KBM-7 (cell line): ENCODE measurements at regions not wholly inside any gene's neighbourhood (a gene's known extent, or its start where the extent isn't known, plus 50 kb on each side); places are given as distances from the start of the nearest gene placed in this dataset.

Experiments
- DNase-seq: peaks from one replicate; pipeline ENCODE4 v3.0.0-alpha.2; 2015
- in situ Hi-C: fragments of 300-500 bp; cut with MboI; formaldehyde crosslinking; loops from 2 replicates; pipeline ENCODE4 v1.14.3; 2020; ENCODE audit warnings: low sequenced_read_pairs, low pct_unique_long_range_greater_than_20kb, mixed read lengths

DNA sequence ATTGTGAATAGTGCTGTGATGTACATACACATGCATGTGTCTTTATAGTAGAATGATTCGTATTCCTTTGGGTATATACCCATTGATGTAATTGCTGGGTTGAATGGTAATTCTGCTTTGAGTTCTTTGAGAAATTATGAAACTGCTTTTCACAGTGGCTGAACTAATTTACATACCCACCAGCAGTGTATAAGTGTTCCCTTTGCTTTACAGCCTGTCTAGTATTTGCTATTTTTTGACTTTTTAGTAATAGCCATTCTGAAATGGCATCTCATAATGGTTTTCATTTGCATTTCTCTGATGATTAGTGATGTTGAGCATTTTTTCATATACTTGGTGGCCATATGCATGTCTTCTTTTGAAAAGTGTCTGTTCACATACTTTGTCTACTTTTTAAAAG is 54.5 kb upstream of the FAM78B start:
- in situ Hi-C loops = no loop called here
- no peak for DNase-seq

DNA sequence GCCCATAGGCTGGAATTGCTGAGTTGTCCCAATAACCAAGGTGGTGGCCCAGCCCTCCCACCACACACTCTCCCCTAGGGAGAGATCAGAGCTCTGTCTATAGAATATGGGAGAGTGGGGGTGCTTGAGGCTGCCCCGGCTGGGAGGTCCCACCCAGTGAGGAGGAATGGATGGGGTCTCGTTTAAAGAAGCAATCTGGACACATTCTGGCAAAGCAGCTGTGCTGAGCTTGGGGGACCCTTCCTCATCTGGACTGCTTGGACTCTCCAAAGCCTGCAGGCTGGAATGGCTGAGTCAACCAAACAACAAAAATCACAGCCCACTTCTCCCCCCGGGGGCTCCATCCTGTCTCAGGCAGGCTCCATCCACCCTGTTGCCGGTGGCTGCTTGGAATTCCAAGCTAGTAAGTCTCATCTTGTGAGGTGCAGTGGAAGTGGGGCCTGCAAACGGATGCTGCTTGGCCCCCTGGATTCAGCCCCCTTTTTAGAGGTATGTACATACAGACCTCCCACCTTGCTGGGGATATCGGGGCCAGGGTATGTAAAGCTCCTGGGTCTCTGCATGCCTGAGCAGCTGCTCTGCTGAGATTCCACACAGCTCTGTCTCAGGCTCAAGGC is 67.1 kb upstream of the FAM78B start:
- DNase-seq = no peak
- in situ Hi-C loops = no loop called here

DNA sequence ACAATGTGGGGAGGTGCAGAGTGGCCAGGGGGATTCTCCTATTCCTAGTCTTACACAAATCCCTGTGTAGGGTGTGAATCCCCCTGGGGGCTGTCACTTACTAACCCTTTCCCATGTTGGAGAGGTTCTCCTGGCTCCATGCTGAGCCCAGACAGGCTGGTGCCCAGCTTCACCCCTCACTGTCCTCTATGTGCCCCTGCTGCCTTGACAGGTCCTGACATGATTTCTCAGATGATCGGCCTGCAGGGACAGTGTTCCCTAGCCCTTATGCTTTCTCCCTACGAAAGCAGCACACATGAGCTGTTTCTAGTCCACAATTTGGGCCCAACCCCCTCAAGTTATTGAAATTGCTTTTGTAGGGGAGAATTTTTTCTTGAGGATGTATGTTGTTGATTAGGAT is 68.9 kb upstream of the FAM78B start:
- in situ Hi-C loops = no loop called here
- no peak for DNase-seq

DNA sequence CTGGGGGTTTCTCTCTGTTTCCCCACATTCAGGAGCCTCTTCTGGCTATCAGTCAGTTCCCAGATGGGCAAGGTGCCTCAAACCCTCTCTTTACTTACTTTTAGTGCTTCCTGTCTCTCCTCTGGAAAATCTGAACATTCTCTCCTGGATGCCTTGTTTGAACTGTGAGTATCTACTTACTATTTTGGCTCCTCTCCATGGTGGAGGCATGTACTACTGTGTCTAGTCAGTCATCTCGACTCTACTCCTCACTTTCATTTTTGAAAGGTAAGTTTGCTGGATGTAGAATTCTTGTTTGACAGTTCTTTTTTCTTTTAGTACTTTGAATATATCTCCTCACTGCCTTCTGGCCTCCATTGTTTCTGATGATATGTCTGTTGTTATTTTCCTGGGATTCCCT is 70.9 kb upstream of the FAM78B start:
- DNase-seq = no peak
- in situ Hi-C loops = no loop called here

DNA sequence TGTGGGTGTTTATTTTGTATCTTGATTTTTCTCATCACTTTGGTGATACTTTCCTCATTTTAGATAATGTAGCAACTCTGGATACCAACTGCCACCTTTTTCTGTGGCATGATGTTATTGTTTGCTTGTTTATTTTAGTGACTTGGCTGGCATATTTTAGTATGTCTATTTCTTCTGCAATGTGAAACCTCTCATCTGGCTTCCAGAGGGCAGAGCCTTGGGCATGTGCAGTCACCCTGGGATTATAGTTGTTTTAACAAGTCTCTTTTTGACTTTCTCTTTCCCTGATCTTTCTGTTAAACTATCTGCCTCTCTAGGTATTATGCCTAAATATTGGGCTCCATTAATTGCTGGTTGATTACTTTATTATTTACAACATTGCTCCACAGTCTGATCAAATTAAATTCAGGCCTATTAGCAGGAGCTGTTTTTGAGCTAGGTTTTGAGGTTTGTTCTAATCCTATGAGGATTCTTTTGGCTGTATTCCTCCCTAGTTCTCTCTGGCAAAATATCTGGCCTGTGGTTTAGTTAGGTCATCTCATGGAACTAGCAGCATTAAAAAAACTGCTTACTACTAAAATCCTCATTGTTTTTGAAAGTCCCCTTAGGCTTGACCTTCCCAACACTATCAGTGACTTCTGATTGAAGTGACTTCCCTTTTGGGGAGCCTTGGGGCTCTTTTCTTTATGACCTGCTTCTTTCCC is 86.4 kb upstream of the FAM78B start:
- DNase-seq = no peak
- in situ Hi-C loops = no loop called here

DNA sequence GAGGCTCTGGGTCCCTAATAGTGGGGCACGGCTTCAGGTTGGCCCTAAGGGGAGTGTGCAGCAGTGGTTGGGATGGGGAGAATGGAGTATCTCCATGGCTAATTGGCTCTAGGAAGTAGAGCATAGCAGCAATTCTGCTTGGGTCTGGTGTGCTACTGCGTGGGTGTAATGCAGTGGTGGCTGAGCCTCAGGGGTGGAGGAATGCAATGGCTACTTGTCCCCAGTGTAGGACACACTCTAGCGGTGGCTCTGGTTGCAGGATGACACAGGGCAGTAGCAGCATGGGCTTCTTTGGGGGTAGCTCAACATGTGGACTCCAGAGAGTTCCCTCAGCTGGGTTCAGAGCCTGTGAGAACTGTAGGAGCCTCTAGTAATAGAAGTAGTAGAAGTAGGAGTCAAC is 91.2 kb upstream of the FAM78B start:
- in situ Hi-C loops = no loop called here
- no peak for DNase-seq

DNA sequence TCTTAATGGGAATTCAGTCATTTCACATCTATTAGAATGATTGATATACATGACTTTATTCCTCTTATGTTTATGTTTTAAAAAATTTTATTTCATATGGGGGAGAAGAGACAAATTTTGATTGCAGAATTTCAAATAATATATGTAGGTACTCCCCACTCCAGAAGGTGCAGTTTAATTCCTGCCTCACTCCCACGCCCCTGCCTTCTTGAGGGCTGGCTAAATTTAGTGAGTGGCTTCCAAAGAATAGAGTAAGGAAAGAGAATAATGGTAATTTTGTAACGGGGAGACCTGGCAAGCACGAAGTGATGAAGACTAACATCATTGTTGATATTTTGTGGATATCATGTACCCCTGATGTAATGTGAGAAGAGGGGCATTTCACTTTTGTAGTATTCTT is 94.7 kb upstream of the FAM78B start:
- no peak for DNase-seq
- in situ Hi-C loops = no loop called here

DNA sequence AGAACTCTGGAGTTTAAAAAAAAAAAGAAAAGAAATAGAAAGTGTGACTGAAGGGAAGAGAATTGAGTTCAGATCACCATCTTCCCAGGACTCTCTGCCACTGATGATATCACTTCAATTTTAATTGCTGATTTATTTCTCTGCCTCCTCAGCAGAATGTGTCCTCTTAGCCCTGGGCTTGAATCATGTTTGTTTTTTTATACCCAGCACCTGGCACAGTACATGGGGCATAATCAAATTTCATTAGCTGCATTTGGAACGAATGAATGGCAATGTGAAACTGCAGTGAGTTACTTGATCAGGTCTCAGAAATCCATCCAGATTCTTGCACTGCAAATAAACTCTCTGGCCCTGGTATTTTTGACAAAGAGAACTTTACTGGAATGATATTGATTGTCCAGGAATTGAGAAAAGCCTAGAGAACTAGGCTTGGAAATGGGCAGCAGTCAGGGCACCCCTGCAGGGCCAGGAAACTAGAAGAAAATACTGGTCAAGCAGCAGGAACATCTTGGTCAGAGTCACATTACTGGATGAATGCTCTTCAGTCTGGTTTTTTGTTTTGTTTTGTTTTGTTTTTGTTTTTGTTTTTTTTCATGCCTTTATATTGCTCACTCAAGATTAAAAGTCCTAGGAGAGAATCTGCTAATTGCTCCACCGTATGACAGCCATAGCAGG is 103.8 kb upstream of the FAM78B start:
- in situ Hi-C loops = no loop called here
- no peak for DNase-seq

DNA sequence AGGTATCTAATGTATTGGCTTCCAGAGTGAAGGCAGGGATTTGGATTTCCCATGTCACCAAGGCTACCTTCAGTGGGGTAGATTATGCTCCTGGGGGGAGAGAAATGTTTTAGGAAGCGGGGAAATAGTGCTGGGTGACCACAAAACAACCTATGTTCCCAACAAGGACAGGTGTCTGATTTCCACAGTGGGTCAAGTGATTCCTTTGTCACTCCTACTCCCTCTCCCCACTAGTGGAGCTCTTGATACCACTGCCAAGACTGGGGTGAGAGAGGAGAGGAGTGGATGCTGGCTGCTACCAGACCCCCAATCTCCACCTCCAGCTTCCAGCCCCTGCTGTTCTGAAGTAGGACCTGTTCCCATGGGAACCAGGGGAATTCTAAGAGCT is 104.3 kb upstream of the FAM78B start:
- no peak for DNase-seq
- in situ Hi-C loops = no loop called here

DNA sequence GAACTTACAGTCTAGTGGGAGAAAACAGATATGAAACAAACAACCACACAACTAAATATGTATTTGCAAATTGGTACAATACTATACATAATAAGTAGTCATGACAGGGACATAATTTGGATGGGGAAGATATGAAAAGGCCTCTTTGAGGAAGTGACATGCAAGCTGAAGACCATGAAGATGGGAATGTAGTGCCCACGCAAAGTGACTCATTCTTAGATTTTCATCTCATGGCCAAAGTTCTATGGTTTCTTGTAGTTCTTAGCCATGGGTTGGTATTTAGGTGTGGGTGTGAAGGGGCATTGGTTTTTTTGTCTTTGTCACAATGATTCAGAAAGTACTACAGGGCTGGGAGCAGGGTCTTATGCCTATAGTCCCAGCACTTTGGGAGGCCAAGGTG is 105.4 kb upstream of the FAM78B start:
- in situ Hi-C loops = no loop called here
- no peak for DNase-seq

DNA sequence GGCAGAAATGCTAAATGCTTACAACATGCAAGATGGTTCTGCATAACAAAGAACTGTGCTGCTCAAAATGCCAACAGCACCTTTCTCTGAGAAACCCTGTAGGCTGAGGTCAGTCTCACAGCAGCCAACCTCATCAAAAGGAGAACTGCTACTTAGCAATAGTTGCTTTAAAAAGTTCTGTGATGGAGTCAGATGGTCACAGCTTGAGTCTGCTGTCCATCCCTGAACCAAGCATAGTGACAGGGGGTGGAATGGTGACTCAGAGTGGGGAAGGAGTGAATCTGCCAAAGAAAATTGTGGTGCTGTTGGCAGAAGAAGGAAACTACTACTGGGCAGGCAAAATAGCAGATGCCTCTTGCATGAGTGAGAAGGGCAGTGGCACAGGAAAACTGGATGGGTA is 106.0 kb upstream of the FAM78B start:
- DNase-seq = no peak
- in situ Hi-C loops = no loop called here

DNA sequence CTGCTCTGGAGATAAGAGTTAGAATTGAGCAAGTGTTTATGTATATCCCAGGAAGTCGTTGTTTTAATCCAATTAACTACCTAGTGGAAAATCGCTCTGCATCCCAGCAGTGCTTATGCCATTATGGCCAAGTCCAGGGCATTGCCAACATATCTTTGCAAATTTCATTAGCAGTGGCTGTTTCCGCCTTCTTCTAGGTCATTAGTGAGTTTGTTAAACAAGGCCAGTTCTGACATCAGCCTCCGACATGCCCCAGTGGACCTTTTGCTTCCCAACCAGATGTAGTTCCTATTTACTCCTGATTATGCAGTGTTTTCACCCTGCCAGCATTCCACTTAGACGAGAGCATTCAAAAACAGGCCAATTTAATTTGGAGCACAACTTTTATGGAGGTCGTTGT is 106.8 kb upstream of the FAM78B start:
- in situ Hi-C loops = no loop called here
- DNase-seq = no peak

DNA sequence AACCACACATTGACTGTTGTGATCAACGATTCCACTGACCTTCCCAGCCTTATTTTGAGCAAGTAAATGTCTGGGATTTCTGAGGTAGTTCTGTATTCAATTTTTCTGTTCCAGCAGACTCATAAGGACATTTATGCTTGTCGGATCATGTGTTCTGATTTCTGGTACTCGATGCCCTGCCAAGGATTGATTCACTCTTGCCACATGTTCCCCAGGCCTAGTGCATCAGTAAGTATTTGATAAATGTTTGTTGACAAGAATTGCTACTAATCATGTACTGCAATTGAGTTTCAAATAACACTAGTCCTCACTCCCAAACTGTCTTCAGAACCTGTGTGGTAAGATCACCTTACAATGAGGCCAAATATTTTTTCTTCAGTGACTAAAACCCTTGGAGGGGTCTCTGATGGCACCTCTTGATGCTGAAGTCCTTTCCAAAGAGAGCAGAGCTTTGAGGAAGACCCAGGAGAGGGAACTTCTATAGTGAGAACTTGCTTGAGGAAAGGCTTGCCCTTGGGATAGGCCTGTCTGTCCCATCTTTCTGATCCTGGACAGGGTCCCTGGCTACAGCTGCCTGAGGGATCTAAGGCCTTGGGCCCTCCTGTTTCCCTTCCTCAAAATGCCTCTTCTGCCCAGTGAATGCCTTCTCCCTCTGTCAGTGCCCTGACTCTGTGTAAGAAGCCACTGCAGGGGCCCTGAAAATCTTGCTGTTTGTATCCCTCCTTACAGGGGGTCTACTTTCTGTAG is 115.8 kb upstream of the FAM78B start:
- no peak for DNase-seq
- in situ Hi-C loops = no loop called here

DNA sequence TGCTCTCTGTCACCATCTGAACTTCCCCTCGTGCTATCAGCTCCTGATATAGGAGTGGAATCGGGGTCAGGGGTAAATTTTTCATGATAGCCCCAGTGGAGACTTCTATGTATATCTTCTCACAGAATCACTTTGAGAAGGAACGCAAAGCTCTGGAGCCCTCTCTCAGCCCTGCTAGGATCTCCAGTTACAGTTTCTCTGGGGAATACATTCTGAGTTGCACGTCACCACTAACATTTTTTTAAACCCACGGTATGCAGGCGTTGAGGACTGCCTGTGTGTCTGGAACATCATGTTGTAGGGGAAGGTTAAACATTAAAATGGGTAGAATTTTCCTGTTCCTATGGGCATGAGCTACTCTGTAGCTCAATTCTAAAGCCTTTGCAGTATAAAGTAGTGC is 116.4 kb upstream of the FAM78B start:
- DNase-seq = no peak
- in situ Hi-C loops = no loop called here

DNA sequence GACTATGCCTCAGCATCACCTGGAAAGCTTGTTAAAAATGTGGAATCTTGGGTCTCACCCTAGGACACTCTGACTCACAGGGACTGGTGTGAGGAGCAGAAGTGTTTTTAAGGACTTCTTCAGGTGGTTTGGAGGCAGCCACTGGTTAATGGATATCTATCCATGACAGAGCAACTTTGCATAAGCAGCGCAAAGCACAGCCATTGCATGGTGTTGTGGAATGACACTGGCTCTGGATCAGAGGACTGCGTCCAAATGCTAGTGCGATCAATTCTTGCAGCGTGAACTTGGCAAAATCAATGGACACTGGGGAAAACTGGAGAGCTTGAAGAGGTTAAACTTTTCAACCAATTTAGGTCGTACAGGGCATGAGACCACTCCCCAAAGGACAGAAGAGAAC is 116.8 kb upstream of the FAM78B start:
- in situ Hi-C loops = no loop called here

DNA sequence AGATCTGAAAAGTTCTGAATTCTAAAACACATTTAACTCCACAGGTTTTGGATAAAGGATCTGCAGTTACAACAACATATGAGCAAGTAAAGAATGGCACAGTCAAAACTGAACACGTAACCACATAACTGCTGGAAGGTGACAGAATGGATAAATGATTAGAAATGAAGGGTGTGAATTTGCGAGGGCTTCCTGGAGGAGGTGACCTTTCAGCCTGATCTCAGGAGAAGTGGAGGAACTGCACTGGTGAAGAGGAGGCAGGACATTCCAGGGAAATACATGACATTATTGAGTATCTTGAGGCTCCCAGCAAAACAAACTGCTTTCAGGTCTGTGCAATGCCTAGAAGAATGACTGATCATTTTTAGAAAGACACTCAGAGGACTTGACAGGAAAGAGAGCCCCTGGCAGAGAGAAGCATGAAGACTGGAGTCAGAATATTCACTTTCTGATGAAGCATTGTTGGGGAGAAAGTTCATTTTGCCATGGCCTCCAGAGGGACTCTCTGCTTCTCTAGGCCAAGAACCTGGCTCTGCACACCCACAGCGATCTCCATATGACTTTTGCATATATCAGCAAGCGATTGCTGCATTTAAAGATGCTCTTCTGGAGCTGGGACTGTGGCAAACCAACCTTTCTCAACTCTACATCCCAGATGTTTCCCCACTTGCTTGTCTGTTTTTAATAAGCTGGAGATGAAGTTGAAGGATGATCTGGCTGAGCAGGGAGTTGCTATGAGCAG is 122.7 kb upstream of the FAM78B start:
- in situ Hi-C loops = no loop called here

More for the DNA sequence above, 116.8 kb upstream of the FAM78B start:
- DNase-seq = no peak

DNA sequence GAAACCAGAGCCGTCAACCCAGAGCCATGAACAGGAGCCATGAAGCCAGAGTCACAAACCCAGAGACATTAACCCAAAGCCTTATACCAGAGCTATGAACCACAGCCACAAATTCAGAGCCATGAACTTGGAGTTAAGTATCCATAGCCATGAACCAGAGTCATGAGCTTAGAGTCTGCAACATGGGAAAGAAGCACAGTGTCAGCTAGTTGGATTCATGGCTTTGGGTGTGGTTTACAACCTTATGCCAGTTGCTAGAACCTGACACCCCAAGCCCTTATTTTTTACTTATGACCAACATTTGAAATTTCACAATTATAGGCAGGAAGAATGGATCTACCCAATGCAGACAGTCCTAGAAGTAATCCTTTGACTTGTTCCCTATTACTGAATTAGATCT is 128.9 kb upstream of the FAM78B start:
- in situ Hi-C loops = no loop called here
- DNase-seq = no peak

More for the DNA sequence above, 122.7 kb upstream of the FAM78B start:
- DNase-seq = no peak

DNA sequence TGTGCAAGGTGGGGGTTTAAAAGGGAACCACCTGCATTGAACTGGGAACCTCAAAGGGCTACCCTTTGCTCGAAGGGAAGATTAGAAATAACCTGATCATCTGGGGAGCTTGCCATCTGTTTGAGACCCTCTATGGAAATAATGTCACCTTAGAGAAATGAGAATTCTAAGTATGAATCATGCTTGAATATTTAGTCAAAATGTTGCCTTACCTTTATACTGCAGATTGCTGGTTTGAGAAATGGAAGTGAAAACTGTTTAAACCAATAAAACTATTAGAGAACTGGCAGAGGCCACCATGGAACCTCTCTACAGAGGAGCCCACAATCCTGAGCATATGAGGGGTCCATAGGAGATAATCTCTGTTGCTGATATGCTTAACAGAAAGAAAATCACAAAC is 131.2 kb upstream of the FAM78B start:
- in situ Hi-C loops = no loop called here

DNA sequence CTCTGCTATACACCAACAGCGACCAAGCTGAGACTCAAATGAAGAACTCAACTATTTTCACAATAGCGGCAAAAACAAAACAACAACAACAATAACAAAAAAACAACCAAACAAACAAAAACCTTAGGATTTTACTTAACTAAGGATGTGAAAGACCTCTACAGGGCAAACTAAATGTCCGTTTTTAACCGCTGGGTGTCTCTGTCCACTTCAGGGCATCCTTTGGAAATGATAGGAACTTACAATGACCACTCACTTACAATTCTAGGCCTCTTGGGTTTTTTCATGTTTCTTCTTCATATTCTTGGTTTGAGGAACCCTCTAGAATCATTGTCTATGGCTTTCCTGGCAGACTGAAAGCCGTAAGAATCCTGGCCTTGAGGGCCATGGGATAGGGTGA is 134.0 kb upstream of the FAM78B start:
- in situ Hi-C loops = no loop called here
- DNase-seq = no peak

More for the DNA sequence above, 131.2 kb upstream of the FAM78B start:
- no peak for DNase-seq
